ENCODE measurements at regions not wholly inside any gene's neighbourhood (a gene's known extent, or its start where the extent isn't known, plus 50 kb on each side); places are given as distances from the start of the nearest gene placed in this dataset.

- no peak for DNase-seq (ENCODE audit: low read depth in 2 of 2)
Measured at GRCh38 chr6:43869792-43870659, 100.0 kb downstream of the VEGFA start.

- no peak for DNase-seq (ENCODE audit: low read depth in 2 of 2)
Measured at GRCh38 chr6:43869079-43869710, 99.2 kb downstream of the VEGFA start.

GRCh38 chr6:43868467-43868866 is 98.5 kb downstream of the VEGFA start:
- DNase-seq (ENCODE audit: low read depth in 2 of 2), result no peak

GRCh38 chr6:43867996-43868395 is 98.0 kb downstream of the VEGFA start:
- no peak for DNase-seq (ENCODE audit: low read depth in 2 of 2)

GRCh38 chr6:43867246-43867645 is 97.2 kb downstream of the VEGFA start:
- DNase-seq (ENCODE audit: low read depth in 2 of 2), result no peak

GRCh38 chr6:43865932-43866645 is 96.1 kb downstream of the VEGFA start:
- DNase-seq (ENCODE audit: low read depth in 2 of 2), result no peak

GRCh38 chr6:43865086-43865485 is 95.1 kb downstream of the VEGFA start:
- no peak for DNase-seq (ENCODE audit: low read depth in 2 of 2)

- no peak for DNase-seq (ENCODE audit: low read depth in 2 of 2)
Measured at GRCh38 chr6:43862925-43863324, 92.9 kb downstream of the VEGFA start.

GRCh38 chr6:43861212-43861894 is 91.3 kb downstream of the VEGFA start:
- no peak for DNase-seq (ENCODE audit: low read depth in 2 of 2)

GRCh38 chr6:43860285-43860684 is 90.3 kb downstream of the VEGFA start:
- no peak for DNase-seq (ENCODE audit: low read depth in 2 of 2)

GRCh38 chr6:43859213-43859612 is 89.2 kb downstream of the VEGFA start:
- DNase-seq (ENCODE audit: low read depth in 2 of 2), result no peak

GRCh38 chr6:43858161-43859153 is 88.4 kb downstream of the VEGFA start:
- DNase-seq (ENCODE audit: low read depth in 2 of 2), result no peak

GRCh38 chr6:43856005-43856765 is 86.2 kb downstream of the VEGFA start:
- no peak for DNase-seq (ENCODE audit: low read depth in 2 of 2)

- DNase-seq (ENCODE audit: low read depth in 2 of 2), result no peak
Measured at GRCh38 chr6:43855247-43855646, 85.2 kb downstream of the VEGFA start.

- DNase-seq (ENCODE audit: low read depth in 2 of 2), result no peak
Measured at GRCh38 chr6:43853066-43853650, 83.1 kb downstream of the VEGFA start.

- no peak for DNase-seq (ENCODE audit: low read depth in 2 of 2)
Measured at GRCh38 chr6:43852350-43852864, 82.4 kb downstream of the VEGFA start.

GRCh38 chr6:43851204-43851865 is 81.3 kb downstream of the VEGFA start:
- no peak for DNase-seq (ENCODE audit: low read depth in 2 of 2)

GRCh38 chr6:43850314-43851203 is 80.5 kb downstream of the VEGFA start:
- DNase-seq (ENCODE audit: low read depth in 2 of 2), result no peak
